ENCODE measurements at regions not wholly inside any gene's neighbourhood (a gene's known extent, or its start where the extent isn't known, plus 50 kb on each side); places are given as distances from the start of the nearest gene placed in this dataset.

GRCh38 chr20:51287628-51288413, 254.7 kb downstream of the NFATC2 start:
- Mint-ChIP-seq H3K4me1 (no peaks in the 10 kb centered on the region), H3K36me3 (ENCODE audit: low read depth) (no peaks in the 10 kb centered on the region), H3K4me3 (no peak overlapping the region), H3K27me3 (ENCODE audit: low read depth) (peaks cover 11% of the 10 kb centered on the region), H3K27ac (no peak overlapping the region), H3K9me3 (no peaks in the 10 kb centered on the region)
- no peak for TF ChIP-seq CTCF (IDR thresholded peaks at IDR 0.05; ENCODE audit: unreplicated experiment in 3 of 3)

GRCh38 chr20:51286758-51287157, 255.8 kb downstream of the NFATC2 start:
- no peak for TF ChIP-seq CTCF (IDR thresholded peaks at IDR 0.05; ENCODE audit: unreplicated experiment in 3 of 3)

GRCh38 chr20:51285684-51286083, 256.8 kb downstream of the NFATC2 start:
- Mint-ChIP-seq H3K4me1 (no peaks in the 10 kb centered on the region), H3K4me3 (no peak overlapping the region), H3K27ac (no peak overlapping the region), H3K27me3 (ENCODE audit: low read depth) (peaks cover 12% of the 10 kb centered on the region), H3K9me3 (peaks cover under 1% of the 10 kb centered on the region), H3K36me3 (ENCODE audit: low read depth) (no peaks in the 10 kb centered on the region)
- no peak for TF ChIP-seq CTCF (IDR thresholded peaks at IDR 0.05; ENCODE audit: unreplicated experiment in 3 of 3)

More at GRCh38 chr20:51286758-51287157, 255.8 kb downstream of the NFATC2 start:
- Mint-ChIP-seq H3K36me3 (ENCODE audit: low read depth) (no peaks in the 10 kb centered on the region), H3K4me1 (no peaks in the 10 kb centered on the region), H3K9me3 (no peaks in the 10 kb centered on the region), H3K27me3 (ENCODE audit: low read depth) (peaks cover 11% of the 10 kb centered on the region), H3K4me3 (no peak overlapping the region), H3K27ac (peak overlapping the region in 1 of 3 experiments; percentile 50)

DNA sequence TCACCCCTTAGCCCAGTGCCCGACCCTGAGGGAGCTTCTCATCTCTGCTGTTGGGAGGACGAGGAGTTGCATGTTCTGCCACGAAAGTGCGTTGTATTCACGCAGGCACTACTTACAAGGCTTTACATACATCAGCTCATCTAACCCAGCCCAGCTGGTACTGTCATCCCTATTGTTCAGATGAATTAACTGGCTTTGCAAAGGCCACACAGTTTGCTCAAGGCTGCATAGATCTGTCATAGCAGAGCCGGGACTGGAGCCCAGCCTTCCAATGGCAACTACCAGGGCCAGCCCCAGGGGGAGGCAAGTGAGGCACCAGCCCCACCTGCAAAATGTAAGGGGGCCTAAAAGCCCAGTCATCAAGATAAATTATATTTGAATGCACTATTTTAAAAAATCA, 257.6 kb downstream of the NFATC2 start:
- Mint-ChIP-seq H3K27me3 (ENCODE audit: low read depth) (peaks cover 16% of the 10 kb centered on the region), H3K4me3 (no peak overlapping the region), H3K36me3 (ENCODE audit: low read depth) (no peaks in the 10 kb centered on the region), H3K27ac (no peak overlapping the region), H3K4me1 (no peaks in the 10 kb centered on the region), H3K9me3 (peaks cover 6% of the 10 kb centered on the region)
- no peak for TF ChIP-seq CTCF (IDR thresholded peaks at IDR 0.05; ENCODE audit: unreplicated experiment in 3 of 3)

DNA sequence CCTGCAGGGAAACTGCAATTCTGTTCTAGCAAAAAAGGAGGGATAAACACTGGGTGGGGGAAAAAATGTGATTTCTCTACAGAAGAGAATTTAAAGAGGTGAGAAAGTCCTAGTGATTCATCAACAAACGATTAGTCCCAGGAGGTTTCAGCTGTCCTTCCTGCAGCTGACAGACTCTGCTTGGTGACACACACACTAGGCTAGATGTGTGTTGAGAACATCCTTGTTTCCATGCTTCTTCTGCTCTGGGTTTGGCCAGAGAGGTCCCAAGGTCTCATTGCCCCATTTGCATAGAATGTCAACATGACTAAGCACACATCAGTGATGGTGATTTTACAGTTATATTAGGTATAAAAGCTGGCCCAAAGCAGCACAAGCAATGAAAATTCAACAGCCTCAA, 258.3 kb downstream of the NFATC2 start:
- Mint-ChIP-seq H3K4me1 (no peaks in the 10 kb centered on the region), H3K36me3 (ENCODE audit: low read depth) (no peaks in the 10 kb centered on the region), H3K9me3 (peaks cover 11% of the 10 kb centered on the region), H3K27me3 (ENCODE audit: low read depth) (peaks cover 16% of the 10 kb centered on the region), H3K27ac (no peak overlapping the region), H3K4me3 (no peak overlapping the region)
- TF ChIP-seq CTCF (IDR thresholded peaks at IDR 0.05; ENCODE audit: unreplicated experiment in 3 of 3), result no peak

GRCh38 chr20:51281521-51281920, 258.6 kb upstream of the KCNG1 start:
- H3K9me3 Mint-ChIP-seq, result peaks cover 11% of the 10 kb centered on the region
- H3K27me3 Mint-ChIP-seq (ENCODE audit: low read depth), result peaks cover 15% of the 10 kb centered on the region
- no peak overlapping the region for H3K27ac Mint-ChIP-seq
- H3K4me1 Mint-ChIP-seq, result no peaks in the 10 kb centered on the region
- H3K4me3 Mint-ChIP-seq, result no peak overlapping the region
- TF ChIP-seq CTCF (IDR thresholded peaks at IDR 0.05; ENCODE audit: unreplicated experiment in 3 of 3), result no peak
- no peaks in the 10 kb centered on the region for H3K36me3 Mint-ChIP-seq (ENCODE audit: low read depth)

All from nephron (organoid).